K562 (cell line): ENCODE measurements at regions not wholly inside any gene's neighbourhood (a gene's known extent, or its start where the extent isn't known, plus 50 kb on each side); places are given as distances from the start of the nearest gene placed in this dataset.

Experiments
- DEAF1 ChIP-seq: fragments of 450-650 bp; formaldehyde crosslinking; IDR thresholded peaks from 2 replicates; pipeline ENCODE4 v1.4.0; 2020; ENCODE audit warnings: mild to moderate bottlenecking, moderate library complexity
- EHMT2 ChIP-seq: fragments of 450-650 bp; IDR thresholded peaks from 2 replicates; pipeline ENCODE4 v1.6.1; 2018; ENCODE audit warnings: antibody characterized with exemption
- ELF2 ChIP-seq: fragments of 250-450 bp; sonication (Bioruptor Pico); IDR thresholded peaks from 2 replicates; pipeline ENCODE4 v1.5.0; 2021; ENCODE audit warnings: mild to moderate bottlenecking
- HDAC3 ChIP-seq: fragments of 450-650 bp; IDR thresholded peaks from 2 replicates; pipeline ENCODE4 v1.6.1; 2018; ENCODE audit warnings: borderline replicate concordance, mild to moderate bottlenecking, moderate library complexity; ENCODE audit not compliant: partially characterized antibody
- MYC ChIP-seq, 2 experiments: fragments of 250-450 bp in 1 of 2; sonication (Bioruptor Pico) in 1 of 2; IDR thresholded peaks; 2 replicates each; pipeline versions ENCODE4 v1.5.1 to v1.6.1; 2012 to 2021; ENCODE audit warnings: low read depth in 2 of 2, borderline replicate concordance in 1 of 2, improper control_type of control experiment in 1 of 2, low read length in 1 of 2, mild to moderate bottlenecking in 1 of 2, moderate library complexity in 1 of 2
- PCBP1 ChIP-seq: fragments of 200-400 bp; formaldehyde crosslinking; IDR thresholded peaks from 2 replicates; pipeline ENCODE4 v1.6.1; 2018; ENCODE audit warnings: mild to moderate bottlenecking, low read depth, low read length; ENCODE audit not compliant: poor library complexity, severe bottlenecking
- SAFB ChIP-seq: fragments of 200-400 bp; formaldehyde crosslinking; IDR thresholded peaks from 2 replicates; pipeline ENCODE4 v1.6.1; 2017; ENCODE audit warnings: low read depth, low read length, borderline replicate concordance
- SP2 ChIP-seq: IDR thresholded peaks from 2 replicates; pipeline ENCODE4 v1.6.1; 2011; ENCODE audit warnings: mild to moderate bottlenecking, low read depth, low read length, moderate library complexity; ENCODE audit not compliant: poor library complexity, severe bottlenecking; ENCODE audit errors: extremely low read depth
- SREBF2 ChIP-seq: sonication (generic); formaldehyde crosslinking; IDR thresholded peaks from 2 replicates; pipeline ENCODE4 v1.4.0; 2020; ENCODE audit warnings: mild to moderate bottlenecking, missing genetic modification reagents
- SRSF9 ChIP-seq: fragments of 200-400 bp; formaldehyde crosslinking; IDR thresholded peaks from 2 replicates; pipeline ENCODE4 v1.6.1; 2017; ENCODE audit warnings: low read depth, low read length, borderline replicate concordance
- TAF7 ChIP-seq: fragments of 450-650 bp; IDR thresholded peaks from 2 replicates; pipeline ENCODE4 v1.6.1; 2016; ENCODE audit warnings: missing genetic modification characterization, missing compliant biosample characterization
- ZFP30 ChIP-seq: fragments of 250-450 bp; sonication (Bioruptor Pico); IDR thresholded peaks from 2 replicates; pipeline ENCODE4 v1.8.0; 2022; ENCODE audit warnings: moderate library complexity, mild to moderate bottlenecking, inconsistent platforms, borderline replicate concordance
- ZNF766 ChIP-seq: fragments of 200-800 bp; sonication (Bioruptor generic); conservative IDR thresholded peaks from 2 replicates; pipeline ENCODE4 v1.6.1; 2016; ENCODE audit warnings: missing genetic modification characterization, missing compliant biosample characterization
- TF ChIP-seq, protein P1 (sequence below): sonication (generic); formaldehyde crosslinking; IDR thresholded peaks from 2 replicates; pipeline ENCODE4 v1.8.0; 2023; ENCODE audit warnings: mild to moderate bottlenecking, missing genetic modification reagents
- TF ChIP-seq, protein P2 (sequence below): sonication (generic); formaldehyde crosslinking; IDR thresholded peaks from 2 replicates; pipeline ENCODE4 v1.8.0; 2022; ENCODE audit warnings: missing genetic modification reagents, mild to moderate bottlenecking, borderline replicate concordance
- TF ChIP-seq, protein P3 (sequence below): fragments of 450-650 bp; IDR thresholded peaks from 2 replicates; pipeline ENCODE4 v1.6.1; 2016; ENCODE audit warnings: mild to moderate bottlenecking

DNA sequence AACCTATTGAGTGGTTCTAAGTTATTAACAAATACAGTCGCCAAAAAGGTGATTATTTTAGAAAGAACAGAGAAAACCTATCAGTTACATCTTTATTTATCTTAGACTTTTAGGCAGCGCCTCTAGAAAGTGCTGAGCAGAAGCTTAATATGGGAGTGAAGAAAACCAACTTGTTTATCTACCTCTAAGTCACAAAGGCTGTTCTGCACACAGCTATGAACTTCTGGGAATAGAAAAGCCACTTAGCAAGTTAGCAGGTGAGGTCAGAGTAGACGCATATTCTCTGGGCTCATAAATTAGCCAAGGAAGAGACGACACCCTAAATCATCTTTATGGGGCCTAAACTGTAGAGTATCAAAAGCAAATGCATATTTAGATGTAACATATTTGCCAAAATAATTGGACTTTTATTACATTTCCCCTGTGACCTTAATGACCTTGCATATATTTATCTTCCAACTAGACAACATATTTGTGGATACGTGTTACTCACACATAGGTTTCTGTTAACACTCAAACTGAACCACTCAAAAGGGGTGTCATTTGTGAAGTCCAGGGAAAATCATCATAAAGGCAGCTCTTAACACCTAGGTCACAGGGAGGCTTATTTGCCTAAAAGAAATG is 267.1 kb downstream of the ADGB start (continued):
- TF ChIP-seq, protein P1, sequence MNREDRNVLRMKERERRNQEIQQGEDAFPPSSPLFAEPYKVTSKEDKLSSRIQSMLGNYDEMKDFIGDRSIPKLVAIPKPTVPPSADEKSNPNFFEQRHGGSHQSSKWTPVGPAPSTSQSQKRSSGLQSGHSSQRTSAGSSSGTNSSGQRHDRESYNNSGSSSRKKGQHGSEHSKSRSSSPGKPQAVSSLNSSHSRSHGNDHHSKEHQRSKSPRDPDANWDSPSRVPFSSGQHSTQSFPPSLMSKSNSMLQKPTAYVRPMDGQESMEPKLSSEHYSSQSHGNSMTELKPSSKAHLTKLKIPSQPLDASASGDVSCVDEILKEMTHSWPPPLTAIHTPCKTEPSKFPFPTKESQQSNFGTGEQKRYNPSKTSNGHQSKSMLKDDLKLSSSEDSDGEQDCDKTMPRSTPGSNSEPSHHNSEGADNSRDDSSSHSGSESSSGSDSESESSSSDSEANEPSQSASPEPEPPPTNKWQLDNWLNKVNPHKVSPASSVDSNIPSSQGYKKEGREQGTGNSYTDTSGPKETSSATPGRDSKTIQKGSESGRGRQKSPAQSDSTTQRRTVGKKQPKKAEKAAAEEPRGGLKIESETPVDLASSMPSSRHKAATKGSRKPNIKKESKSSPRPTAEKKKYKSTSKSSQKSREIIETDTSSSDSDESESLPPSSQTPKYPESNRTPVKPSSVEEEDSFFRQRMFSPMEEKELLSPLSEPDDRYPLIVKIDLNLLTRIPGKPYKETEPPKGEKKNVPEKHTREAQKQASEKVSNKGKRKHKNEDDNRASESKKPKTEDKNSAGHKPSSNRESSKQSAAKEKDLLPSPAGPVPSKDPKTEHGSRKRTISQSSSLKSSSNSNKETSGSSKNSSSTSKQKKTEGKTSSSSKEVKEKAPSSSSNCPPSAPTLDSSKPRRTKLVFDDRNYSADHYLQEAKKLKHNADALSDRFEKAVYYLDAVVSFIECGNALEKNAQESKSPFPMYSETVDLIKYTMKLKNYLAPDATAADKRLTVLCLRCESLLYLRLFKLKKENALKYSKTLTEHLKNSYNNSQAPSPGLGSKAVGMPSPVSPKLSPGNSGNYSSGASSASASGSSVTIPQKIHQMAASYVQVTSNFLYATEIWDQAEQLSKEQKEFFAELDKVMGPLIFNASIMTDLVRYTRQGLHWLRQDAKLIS (CRISPR knock-in tag), result 0 out of 2 replicates have a peak, but pooled peaks have one; percentile 2
- TF ChIP-seq ELF2, result peak; percentile 34; the same call in 1 of the 2 replicates
- no peak for TF ChIP-seq MYC (IDR thresholded peaks at IDR 0.05; ENCODE audit: low read depth, low read length)
- no peak for TF ChIP-seq MYC (CRISPR knock-in tag; IDR thresholded peaks at IDR 0.05; ENCODE audit: borderline replicate concordance, low read depth)
- no peak for TF ChIP-seq ZFP30 (CRISPR knock-in tag)
- no peak for TF ChIP-seq EHMT2
- no peak for TF ChIP-seq HDAC3
- TF ChIP-seq TAF7 (tag), result no peak
- peak; percentile 58; the same call in 1 of the 2 replicates for TF ChIP-seq ZNF766 (CRISPR knock-in tag)
- TF ChIP-seq DEAF1 (CRISPR knock-in tag), result peak; percentile 3; the same call in 1 of the 2 replicates
- TF ChIP-seq SP2, result no peak
- no peak for TF ChIP-seq SAFB
- TF ChIP-seq, protein P2, sequence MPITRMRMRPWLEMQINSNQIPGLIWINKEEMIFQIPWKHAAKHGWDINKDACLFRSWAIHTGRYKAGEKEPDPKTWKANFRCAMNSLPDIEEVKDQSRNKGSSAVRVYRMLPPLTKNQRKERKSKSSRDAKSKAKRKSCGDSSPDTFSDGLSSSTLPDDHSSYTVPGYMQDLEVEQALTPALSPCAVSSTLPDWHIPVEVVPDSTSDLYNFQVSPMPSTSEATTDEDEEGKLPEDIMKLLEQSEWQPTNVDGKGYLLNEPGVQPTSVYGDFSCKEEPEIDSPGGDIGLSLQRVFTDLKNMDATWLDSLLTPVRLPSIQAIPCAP (CRISPR knock-in tag), result no peak
- TF ChIP-seq, protein P3, sequence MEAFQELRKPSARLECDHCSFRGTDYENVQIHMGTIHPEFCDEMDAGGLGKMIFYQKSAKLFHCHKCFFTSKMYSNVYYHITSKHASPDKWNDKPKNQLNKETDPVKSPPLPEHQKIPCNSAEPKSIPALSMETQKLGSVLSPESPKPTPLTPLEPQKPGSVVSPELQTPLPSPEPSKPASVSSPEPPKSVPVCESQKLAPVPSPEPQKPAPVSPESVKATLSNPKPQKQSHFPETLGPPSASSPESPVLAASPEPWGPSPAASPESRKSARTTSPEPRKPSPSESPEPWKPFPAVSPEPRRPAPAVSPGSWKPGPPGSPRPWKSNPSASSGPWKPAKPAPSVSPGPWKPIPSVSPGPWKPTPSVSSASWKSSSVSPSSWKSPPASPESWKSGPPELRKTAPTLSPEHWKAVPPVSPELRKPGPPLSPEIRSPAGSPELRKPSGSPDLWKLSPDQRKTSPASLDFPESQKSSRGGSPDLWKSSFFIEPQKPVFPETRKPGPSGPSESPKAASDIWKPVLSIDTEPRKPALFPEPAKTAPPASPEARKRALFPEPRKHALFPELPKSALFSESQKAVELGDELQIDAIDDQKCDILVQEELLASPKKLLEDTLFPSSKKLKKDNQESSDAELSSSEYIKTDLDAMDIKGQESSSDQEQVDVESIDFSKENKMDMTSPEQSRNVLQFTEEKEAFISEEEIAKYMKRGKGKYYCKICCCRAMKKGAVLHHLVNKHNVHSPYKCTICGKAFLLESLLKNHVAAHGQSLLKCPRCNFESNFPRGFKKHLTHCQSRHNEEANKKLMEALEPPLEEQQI, result no peak
- no peak for TF ChIP-seq SREBF2 (CRISPR knock-in tag)
- no peak for TF ChIP-seq PCBP1
- TF ChIP-seq SRSF9, result no peak
